H1 (cell line): ENCODE measurements at regions not wholly inside any gene's neighbourhood (a gene's known extent, or its start where the extent isn't known, plus 50 kb on each side); places are given as distances from the start of the nearest gene placed in this dataset.

Experiments
- CTCF ChIA-PET: fragments of 300-600 bp; sonication (Branson Sonifier 250); formaldehyde crosslinking; loops from one replicate; lab custom pipeline; 2021; ENCODE audit not compliant: partially characterized antibody; lab: Charles Lee
- POLR2A ChIA-PET: fragments of 300-600 bp; sonication (Branson Sonifier 250); formaldehyde crosslinking; loops from one replicate; lab custom pipeline; 2021; ENCODE audit warnings: inconsistent platforms; ENCODE audit not compliant: partially characterized antibody; lab: Charles Lee
- DNase-seq, 2 experiments: peaks; one replicate each; pipeline versions ENCODE4 v3.0.0 to v3.0.0-alpha.2; 2010 to 2022; ENCODE audit warnings: low spot score in 2 of 2, low read depth in 1 of 2, mixed read lengths in 1 of 2
- FAIRE-seq: peaks from 2 replicates; lab custom pipeline; 2011; peaks lifted over from hg19 to GRCh38; lab: Jason Lieb, UNC
- H2AFZ ChIP-seq: 2 replicates; pipeline ENCODE4 v1.8.1; 2012; ENCODE audit warnings: low read length, inconsistent platforms
- H2AK5ac ChIP-seq: 2 replicates; pipeline ENCODE4 v1.6.1; 2013; ENCODE audit warnings: low read depth, low read length
- H2BK120ac ChIP-seq: replicated peaks from 2 replicates; pipeline ENCODE3; 2013; ENCODE audit warnings: low read depth, low read length, inconsistent platforms
- H2BK12ac ChIP-seq: 2 replicates; pipeline ENCODE4 v1.6.1; 2013; ENCODE audit warnings: low read depth, low read length
- H2BK15ac ChIP-seq: 2 replicates; pipeline ENCODE4 v1.6.1; 2013; ENCODE audit warnings: low read length
- H2BK20ac ChIP-seq: 2 replicates; pipeline ENCODE4 v1.6.1; 2013; ENCODE audit warnings: low read length
- H2BK5ac ChIP-seq: 2 replicates; pipeline ENCODE4 v1.6.1; 2013; ENCODE audit warnings: low read depth, low read length
- H3K14ac ChIP-seq: 2 replicates; pipeline ENCODE4 v1.6.1; 2013; ENCODE audit warnings: inconsistent platforms; ENCODE audit not compliant: insufficient read length
- H3K18ac ChIP-seq: 2 replicates; pipeline ENCODE4 v1.6.1; 2013; ENCODE audit warnings: low read length; ENCODE audit errors: extremely low read depth
- H3K23ac ChIP-seq: 2 replicates; pipeline ENCODE4 v1.6.1; 2013; ENCODE audit warnings: inconsistent platforms; ENCODE audit not compliant: insufficient read length
- H3K23me2 ChIP-seq: 2 replicates; pipeline ENCODE4 v1.6.1; 2013; ENCODE audit warnings: low read depth, low read length
- H3K27ac ChIP-seq: 2 replicates; pipeline ENCODE4 v1.6.1; 2011; ENCODE audit warnings: low read depth, low read length, inconsistent platforms
- H3K27me3 ChIP-seq, 4 experiments: replicated peaks in 1 of 4; 1 replicate in 1 of 4; 2 replicates in 3 of 4; pipeline versions ENCODE4 v1.6.1 to v1.8.1; 2011 to 2013; ENCODE audit warnings: low read length in 3 of 4, mild to moderate bottlenecking in 3 of 4, inconsistent platforms in 2 of 4, mixed read lengths in 2 of 4, moderate library complexity in 1 of 4; ENCODE audit not compliant: control insufficient read depth in 3 of 4, insufficient read depth in 3 of 4; ENCODE audit errors: extremely low read depth in 1 of 4
- H3K36me3 ChIP-seq, 4 experiments: 2 replicates each; pipeline versions ENCODE4 v1.6.1 to v1.8.1; 2011 to 2013; ENCODE audit warnings: mild to moderate bottlenecking in 4 of 4, low read length in 3 of 4, moderate library complexity in 2 of 4, control low read depth in 1 of 4, inconsistent platforms in 1 of 4; ENCODE audit not compliant: insufficient read depth in 4 of 4, control insufficient read depth in 2 of 4
- H3K4ac ChIP-seq: replicated peaks from 2 replicates; pipeline ENCODE3; 2013; ENCODE audit warnings: low read length, low read depth, mixed read lengths, inconsistent platforms; ENCODE audit not compliant: insufficient read length
- H3K4me1 ChIP-seq, 4 experiments: replicated peaks in 1 of 4; 1 replicate in 1 of 4; 2 replicates in 3 of 4; pipeline versions ENCODE4 v1.6.1 to v1.8.1; 2011 to 2013; ENCODE audit warnings: low read length in 3 of 4, inconsistent platforms in 2 of 4, mixed read lengths in 1 of 4; ENCODE audit not compliant: insufficient read depth in 4 of 4, control insufficient read depth in 3 of 4
- H3K4me2 ChIP-seq, 2 experiments: 2 replicates each; pipeline versions ENCODE4 v1.6.1 to v1.8.1; 2011 to 2013; ENCODE audit warnings: low read depth in 2 of 2, low read length in 2 of 2, control low read depth in 1 of 2, inconsistent platforms in 1 of 2, mild to moderate bottlenecking in 1 of 2; ENCODE audit not compliant: insufficient read depth in 1 of 2
- H3K4me3 ChIP-seq, 4 experiments: fragments of 200-600, 300-600 bp in 1 of 4; sonication (generic), shearing (Covaris generic), sonication (Bioruptor Twin) in 1 of 4; 2 replicates each; pipeline versions ENCODE4 v1.5.1 to v1.8.1; 2011 to 2016; ENCODE audit warnings: low read length in 4 of 4, low read depth in 3 of 4, control low read depth in 2 of 4, inconsistent platforms in 2 of 4, mild to moderate bottlenecking in 2 of 4, mixed read lengths in 1 of 4, moderate library complexity in 1 of 4; ENCODE audit not compliant: insufficient read depth in 2 of 4; ENCODE audit errors: extremely low read depth in 1 of 4
- H3K56ac ChIP-seq: replicated peaks from 2 replicates; pipeline ENCODE3; 2013; ENCODE audit warnings: low read depth, mild to moderate bottlenecking, mixed read lengths, low read length, inconsistent platforms; ENCODE audit not compliant: insufficient read length
- H3K79me1 ChIP-seq: 2 replicates; pipeline ENCODE4 v1.6.1; 2013; ENCODE audit warnings: low read depth, low read length, control low read depth
- H3K79me2 ChIP-seq, 2 experiments: 2 replicates each; pipeline versions ENCODE4 v1.6.1 to v1.8.1; 2012 to 2013; ENCODE audit warnings: low read length in 2 of 2, mild to moderate bottlenecking in 2 of 2, inconsistent platforms in 1 of 2; ENCODE audit not compliant: insufficient read depth in 2 of 2, control insufficient read depth in 1 of 2
- H3K9ac ChIP-seq, 4 experiments: replicated peaks in 1 of 4; 1 replicate in 1 of 4; 2 replicates in 3 of 4; pipeline versions ENCODE4 v1.6.1 to v1.8.1; 2011 to 2013; ENCODE audit warnings: low read depth in 3 of 4, low read length in 3 of 4, control low read depth in 2 of 4, mild to moderate bottlenecking in 2 of 4, moderate library complexity in 2 of 4, inconsistent platforms in 1 of 4; ENCODE audit errors: extremely low read depth in 1 of 4
- H3K9me3 ChIP-seq, 2 experiments: 2 replicates each; pipeline versions ENCODE4 v1.6.1 to v1.8.1; 2012 to 2013; ENCODE audit warnings: mild to moderate bottlenecking in 2 of 2, moderate library complexity in 2 of 2, control low read depth in 1 of 2, inconsistent platforms in 1 of 2, low read depth in 1 of 2, low read length in 1 of 2, mixed read lengths in 1 of 2; ENCODE audit not compliant: insufficient read depth in 2 of 2
- H4K20me1 ChIP-seq, 2 experiments: replicated peaks in 1 of 2; 2 replicates each; pipeline versions ENCODE3 to v1.8.1; 2011 to 2013; ENCODE audit warnings: inconsistent platforms in 2 of 2, low read length in 2 of 2, mild to moderate bottlenecking in 1 of 2; ENCODE audit not compliant: insufficient read depth in 2 of 2, control insufficient read depth in 1 of 2
- H4K5ac ChIP-seq: 2 replicates; pipeline ENCODE4 v1.6.1; 2013; ENCODE audit warnings: low read length, low read depth, mixed read lengths, inconsistent platforms; ENCODE audit not compliant: insufficient read length
- H4K8ac ChIP-seq: 2 replicates; pipeline ENCODE4 v1.8.0; 2013; ENCODE audit warnings: mild to moderate bottlenecking, moderate library complexity, low read length, inconsistent platforms; ENCODE audit not compliant: insufficient read depth; ENCODE audit errors: extremely low read depth
- H4K91ac ChIP-seq: replicated peaks from 2 replicates; pipeline ENCODE3; 2013; ENCODE audit warnings: low read length, mixed read lengths, inconsistent platforms; ENCODE audit not compliant: insufficient read length
- CEBPB ChIP-seq: IDR thresholded peaks from 2 replicates; pipeline ENCODE4 v1.6.1; 2012; ENCODE audit warnings: low read depth, low read length
- WGBS, 2 experiments: shearing (Covaris generic) in 1 of 2; methylation state at CpG; one replicate each; pipeline versions ENCODE4 v1.1.6 to v1.1.7; 2013 to 2015; ENCODE audit warnings: low lambda C conversion rate in 2 of 2, mixed read lengths in 2 of 2, inconsistent platforms in 1 of 2, low coverage in 1 of 2, missing lambda C conversion rate in 1 of 2; ENCODE audit not compliant: insufficient replicate concordance in 2 of 2, insufficient coverage in 1 of 2, insufficient read length in 1 of 2; ENCODE audit errors: extremely low coverage in 1 of 2, missing lambda C conversion rate in 1 of 2; 5-methylcytosine and 5-hydroxymethylcytosine counted together
- TF ChIP-seq, protein P1 (sequence below): IDR thresholded peaks from 2 replicates; pipeline ENCODE4 v1.6.1; 2011; ENCODE audit warnings: low read depth, mild to moderate bottlenecking, low read length; ENCODE audit not compliant: insufficient read depth

DNA sequence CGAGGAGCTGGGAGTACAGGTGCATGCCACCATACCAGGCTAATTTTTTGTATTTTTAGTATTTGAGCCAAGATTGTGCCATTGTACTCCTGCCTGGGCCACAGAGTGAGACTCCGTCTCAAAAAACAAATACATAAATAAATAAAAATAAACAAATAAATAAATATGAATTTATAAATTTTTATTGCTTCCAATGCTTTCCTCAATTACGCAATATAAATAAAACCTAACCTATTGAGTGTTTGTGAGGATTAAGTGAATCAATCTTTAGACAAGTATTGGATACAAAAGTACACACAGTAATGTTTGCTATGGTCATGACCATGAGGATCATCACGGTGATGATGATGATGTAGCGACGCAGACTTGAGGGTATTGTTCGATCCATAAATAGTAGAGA lies 257.4 kb downstream of the ASXL3 start:
- H3K9ac ChIP-seq, result no peak overlapping the region
- H2BK120ac ChIP-seq, result no peak overlapping the region
- H3K9me3 ChIP-seq, result no peaks in the 10 kb centered on the region
- no peak overlapping the region for H3K4me2 ChIP-seq
- H3K79me1 ChIP-seq, result no peaks in the 10 kb centered on the region
- no peak overlapping the region for H2BK5ac ChIP-seq
- no peaks in the 10 kb centered on the region for H3K23me2 ChIP-seq
- no peak overlapping the region for H3K56ac ChIP-seq
- ChIA-PET CTCF (no interaction called here), POLR2A (interaction anchor here (0.7 kb wide), 1 partner anchor 166 kb away, joined by 3 read pairs; no protein-coding TSS in a partner anchor)
- H4K8ac ChIP-seq, result no peak overlapping the region
- no peak overlapping the region for H3K4ac ChIP-seq
- H4K5ac ChIP-seq, result no peak overlapping the region
- H3K14ac ChIP-seq, result no peak overlapping the region
- no peak overlapping the region for H2BK12ac ChIP-seq
- H2AK5ac ChIP-seq, result no peak overlapping the region
- no peaks in the 10 kb centered on the region for H3K79me2 ChIP-seq
- no peak overlapping the region for H2BK20ac ChIP-seq
- H3K27ac ChIP-seq, result no peak overlapping the region
- no peak overlapping the region for H3K4me3 ChIP-seq
- H3K36me3 ChIP-seq, result no peaks in the 10 kb centered on the region
- TF ChIP-seq, protein P1, sequence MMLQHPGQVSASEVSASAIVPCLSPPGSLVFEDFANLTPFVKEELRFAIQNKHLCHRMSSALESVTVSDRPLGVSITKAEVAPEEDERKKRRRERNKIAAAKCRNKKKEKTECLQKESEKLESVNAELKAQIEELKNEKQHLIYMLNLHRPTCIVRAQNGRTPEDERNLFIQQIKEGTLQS, result no peak
- TF ChIP-seq CEBPB, result peak; percentile 14; the same call in 1 of the 2 replicates
- H3K23ac ChIP-seq, result no peak overlapping the region
- FAIRE-seq (no peak), DNase-seq (no peak)
- no peak overlapping the region for H4K91ac ChIP-seq
- H3K4me1 ChIP-seq, result peaks cover 0 to 4% (median 3%) of the 10 kb centered on the region in 4 experiments; a peak in 4 of 7 replicates
- no peaks in the 10 kb centered on the region for H4K20me1 ChIP-seq
- no peak overlapping the region for H2AFZ ChIP-seq
- H3K27me3 ChIP-seq, result no peaks in the 10 kb centered on the region
- WGBS, 2 experiments, result 93% methylated on average over 7 of the region's 7 CpGs; no CpG with 5 or more reads in 1 of the 2 experiments
- H2BK15ac ChIP-seq, result no peak overlapping the region
- H3K18ac ChIP-seq, result no peak overlapping the region
